Lung (tissue), 9 donors: ENCODE measurements at regions not wholly inside any gene's neighbourhood (a gene's known extent, or its start where the extent isn't known, plus 50 kb on each side); places are given as distances from the start of the nearest gene placed in this dataset.
"Not testable (repeated sequence)": the region's sequence is repeated elsewhere in the genome, so short reads cannot be mapped to it uniquely, and the experiment has no call there.

Experiments
- ATAC-seq: fragments of 200-7000 bp; cut with Tn5 transposase; one replicate; pipeline ENCODE4 v1.9.1; 2020; ENCODE audit warnings: moderate number of reproducible peaks; ENCODE audit not compliant: insufficient read depth, low FRiP score
- DNase-seq, 3 donors: peaks; one replicate each; pipeline ENCODE4 v3.0.0-alpha.2; 2013 to 2017
- H3K27ac ChIP-seq, 2 donors: one replicate each; pipeline ENCODE4 v1.5.1; 2013; ENCODE audit warnings: mild to moderate bottlenecking in 2 of 2, moderate library complexity in 2 of 2, control low read depth in 1 of 2, inconsistent platforms in 1 of 2, low read depth in 1 of 2, low read length in 1 of 2
- H3K27me3 ChIP-seq, 3 donors: one replicate each; pipeline ENCODE4 v1.5.1; 2013; ENCODE audit warnings: low read length in 2 of 3; ENCODE audit not compliant: control insufficient read depth in 3 of 3, insufficient read depth in 3 of 3
- H3K36me3 ChIP-seq, 4 donors: one replicate each; pipeline ENCODE4 v1.5.1; 2013; ENCODE audit warnings: low read length in 4 of 4, mild to moderate bottlenecking in 1 of 4, moderate library complexity in 1 of 4; ENCODE audit not compliant: control insufficient read depth in 4 of 4, insufficient read depth in 4 of 4
- H3K4me1 ChIP-seq, 5 donors: one replicate each; pipeline ENCODE4 v1.5.1; 2013; ENCODE audit warnings: low read length in 5 of 5, mild to moderate bottlenecking in 2 of 5, moderate library complexity in 1 of 5; ENCODE audit not compliant: control insufficient read depth in 5 of 5, insufficient read depth in 5 of 5
- H3K4me3 ChIP-seq: one replicate; pipeline ENCODE4 v1.5.1; 2013; ENCODE audit warnings: mild to moderate bottlenecking, control low read depth, moderate library complexity
- H3K9ac ChIP-seq, 2 donors: one replicate each; pipeline ENCODE4 v1.5.1; 2013; ENCODE audit warnings: low read length in 2 of 2, control low read depth in 1 of 2; ENCODE audit not compliant: insufficient read depth in 1 of 2
- H3K9me3 ChIP-seq, 4 donors: one replicate each; pipeline ENCODE4 v1.5.1; 2013; ENCODE audit warnings: low read length in 3 of 4, mild to moderate bottlenecking in 1 of 4, moderate library complexity in 1 of 4; ENCODE audit not compliant: control insufficient read depth in 4 of 4, insufficient read depth in 3 of 4
- WGBS, 2 donors: extraction: QIAGEN DNeasy Blood & Tissue Kit; methylation state at CpG; one replicate each; pipeline ENCODE4 v1.1.7; 2013; 5-methylcytosine and 5-hydroxymethylcytosine counted together
- donor health status: Bipolar disorder and iron deficiency.
- donor health status: healthy.
- donor health status: DM: yes; HTN: yes; CAD: no.

DNA sequence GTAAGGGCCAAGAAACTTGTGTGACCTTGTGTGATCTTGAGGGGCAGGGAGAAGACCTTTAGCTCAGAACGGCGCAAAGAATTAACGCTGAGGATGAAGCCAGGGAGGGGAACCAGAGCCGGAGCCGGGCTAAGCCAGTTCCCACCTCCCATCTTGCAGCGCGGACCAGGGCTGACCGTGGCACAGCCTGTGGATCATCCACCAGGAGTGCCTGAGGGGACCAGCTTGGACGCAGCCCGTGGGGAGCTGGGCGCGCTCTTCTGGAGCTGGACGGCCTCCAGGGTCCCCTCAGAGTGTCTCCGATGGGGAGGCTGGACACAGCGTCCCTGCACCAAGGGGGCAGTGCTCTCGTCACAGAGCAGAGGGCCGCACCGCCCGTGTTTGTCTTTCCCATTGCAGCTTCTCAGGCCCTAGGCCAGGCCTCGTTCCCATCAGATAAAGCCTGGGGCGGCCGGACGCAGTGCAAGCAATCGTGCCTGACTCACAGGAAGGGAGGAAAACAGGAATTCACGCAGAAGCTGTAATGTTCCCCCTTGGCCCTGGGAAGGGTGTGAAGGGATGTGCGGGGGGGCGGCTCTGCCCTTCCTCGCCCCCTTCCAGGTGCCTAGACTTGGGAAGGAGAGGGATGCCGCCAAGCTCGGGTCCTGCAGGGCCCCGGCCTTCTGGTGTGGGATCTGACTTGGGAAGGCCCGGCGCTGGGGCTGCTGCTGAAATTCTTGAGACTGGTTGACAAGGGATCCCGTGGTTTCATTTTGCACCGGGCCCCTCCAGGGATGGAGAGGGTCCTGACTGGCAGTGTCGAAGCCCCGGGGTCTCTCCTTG is 144.9 kb downstream of the NPIPB11 start:
- not testable (repeated sequence) for H3K9ac ChIP-seq, H3K27me3 ChIP-seq, H3K36me3 ChIP-seq, H3K9me3 ChIP-seq, H3K4me3 ChIP-seq
- WGBS, 2 donors, result 38 to 71% methylated on average over 26 to 32 of the region's 37 CpGs
- ATAC-seq (peak; percentile 53), DNase-seq (peak; percentile 52 to 56 (median 53))
- Histone ChIP-seq H3K4me1 (peaks cover 0 to 33% (median 10%) of the 10 kb centered on the region in 5 donors), H3K27ac (peak overlapping the region; percentile 47 to 96)

DNA sequence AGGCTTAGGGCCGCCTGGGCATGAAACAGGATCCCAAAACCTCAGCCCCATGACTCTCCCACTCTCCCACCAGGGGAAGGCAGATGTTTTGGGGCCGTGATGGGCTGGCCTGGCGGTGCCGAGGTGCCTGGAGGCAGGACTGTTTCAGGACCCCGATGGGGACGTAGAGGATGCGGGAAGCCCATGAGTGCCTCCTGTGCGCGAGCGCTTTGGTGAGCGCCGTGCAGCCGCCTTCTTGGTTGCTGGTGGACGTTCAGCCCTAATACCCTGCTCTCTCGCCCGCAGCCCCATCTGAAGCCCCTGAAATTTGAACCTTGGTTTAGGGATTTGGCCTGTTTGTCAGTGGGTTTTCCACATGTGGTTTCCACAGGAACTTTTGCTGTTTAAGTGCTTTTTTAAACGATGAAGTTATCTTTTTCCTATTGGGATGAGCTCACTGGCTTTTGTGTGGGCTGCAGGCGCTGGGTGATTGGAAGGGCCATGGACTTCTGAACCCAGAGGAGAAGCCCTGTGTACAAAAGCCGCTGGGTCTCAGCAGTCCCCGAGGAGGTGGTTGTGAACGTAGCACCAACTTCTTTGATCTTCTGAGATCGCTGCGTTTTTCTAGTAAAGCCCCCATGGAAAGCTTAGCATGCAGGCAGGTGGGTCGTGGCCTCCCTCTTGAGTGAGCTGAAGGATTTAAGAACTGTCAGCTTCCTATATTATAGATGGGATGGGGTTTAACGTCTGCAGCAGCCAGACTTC is 145.7 kb downstream of the NPIPB11 start:
- Histone ChIP-seq H3K4me1 (peaks cover 0 to 33% (median 10%) of the 10 kb centered on the region in 5 donors), H3K27ac (peak overlapping the region; percentile 45 to 93)
- DNase-seq, result peak in 1 of 3 donors; percentile 31
- not testable (repeated sequence) for ATAC-seq, H3K9me3 ChIP-seq, H3K9ac ChIP-seq, H3K4me3 ChIP-seq, H3K36me3 ChIP-seq, H3K27me3 ChIP-seq
- 83 to 89% methylated on average over 24 to 25 of the region's 25 CpGs for WGBS, 2 donors

DNA sequence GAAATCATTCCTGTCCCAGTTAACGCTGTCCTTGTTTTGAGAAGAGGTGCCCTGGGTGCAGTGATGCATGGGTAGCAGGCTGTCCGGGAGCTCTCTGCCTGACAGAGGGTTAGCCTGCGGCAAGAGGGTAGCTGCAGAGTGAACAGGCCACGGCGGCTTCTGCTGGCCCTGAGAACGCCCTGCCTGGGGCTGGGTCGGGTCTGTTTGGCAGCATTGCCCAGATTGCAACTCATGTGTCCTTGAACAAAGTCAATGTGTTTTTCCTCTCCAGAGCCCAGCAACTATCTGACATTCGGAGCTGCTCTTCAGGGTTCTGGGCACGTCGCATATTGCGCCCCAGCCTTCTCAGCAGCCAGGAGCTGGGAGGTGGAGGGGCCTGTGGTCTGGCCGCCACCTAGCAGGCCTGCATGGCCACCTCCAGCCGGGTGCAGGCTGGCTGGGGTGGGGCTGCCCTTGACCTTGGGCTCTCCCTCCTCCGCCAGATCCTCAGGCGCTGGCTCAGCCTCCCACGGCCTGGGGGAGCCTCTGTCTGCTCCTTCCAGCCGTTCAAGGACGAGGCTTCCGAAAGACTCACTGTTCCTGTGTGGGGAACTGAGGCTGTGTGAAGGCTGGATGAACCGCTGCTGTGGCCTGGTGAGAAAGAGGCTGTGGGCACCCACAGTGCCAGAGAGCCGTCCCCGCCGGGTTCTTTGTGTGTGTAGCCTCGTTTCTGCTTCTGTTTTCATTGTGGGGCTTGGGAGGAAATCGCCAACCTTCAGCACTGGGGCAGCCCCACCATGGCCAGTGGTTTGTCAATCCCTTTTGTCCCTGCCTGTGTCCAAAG is 146.7 kb downstream of the NPIPB11 start:
- Histone ChIP-seq H3K4me1 (peaks cover 0 to 27% (median 9%) of the 10 kb centered on the region in 5 donors), H3K27ac (peak overlapping the region; percentile 63 to 88)
- H3K9me3 ChIP-seq, DNase-seq, ATAC-seq, H3K27me3 ChIP-seq, H3K4me3 ChIP-seq, H3K9ac ChIP-seq, H3K36me3 ChIP-seq: not testable (repeated sequence)
- 79 to 94% methylated on average over 15 to 25 of the region's 25 CpGs for WGBS, 2 donors

DNA sequence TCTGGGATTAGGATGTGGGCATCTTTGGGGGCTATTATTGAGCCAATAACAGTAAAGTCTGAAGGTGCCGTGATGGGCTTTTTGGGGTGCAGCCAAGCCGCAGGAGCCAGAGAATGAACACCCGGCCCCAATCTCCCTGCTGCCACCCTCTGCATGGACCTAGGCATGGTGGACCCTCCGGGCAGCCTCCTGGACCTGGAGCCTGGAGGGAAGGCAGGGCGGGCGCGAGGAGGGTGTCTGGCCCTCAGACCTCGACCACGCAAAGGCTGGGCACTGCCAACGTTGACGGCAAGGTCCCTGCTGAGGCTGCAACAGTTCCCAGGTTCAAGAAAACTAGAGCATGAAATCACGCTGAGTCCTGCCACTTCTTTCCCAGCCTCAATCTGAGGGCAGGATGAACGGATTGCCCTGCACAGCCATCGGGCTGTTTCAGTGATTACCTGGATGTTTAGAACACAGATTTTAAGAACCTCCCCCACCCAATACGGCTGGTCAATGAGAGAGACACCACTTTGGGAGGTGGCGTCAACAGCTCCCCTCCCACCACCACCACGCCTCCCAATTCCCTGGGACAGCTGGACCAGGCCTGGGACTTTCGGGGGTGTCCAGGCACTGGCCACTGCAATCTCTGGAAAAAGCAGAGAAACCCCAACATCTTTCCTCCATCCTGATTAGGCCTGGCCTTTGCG is 147.4 kb downstream of the NPIPB11 start:
- Histone ChIP-seq H3K27ac (peak overlapping the region in 1 of 2 donors; percentile 88), H3K4me1 (peaks cover 0 to 27% (median 7%) of the 10 kb centered on the region in 5 donors)
- WGBS, 2 donors, result 94 to 98% methylated on average over 19 of the region's 19 CpGs
- not testable (repeated sequence) for ATAC-seq, H3K36me3 ChIP-seq, DNase-seq, H3K9me3 ChIP-seq, H3K27me3 ChIP-seq, H3K9ac ChIP-seq, H3K4me3 ChIP-seq

DNA sequence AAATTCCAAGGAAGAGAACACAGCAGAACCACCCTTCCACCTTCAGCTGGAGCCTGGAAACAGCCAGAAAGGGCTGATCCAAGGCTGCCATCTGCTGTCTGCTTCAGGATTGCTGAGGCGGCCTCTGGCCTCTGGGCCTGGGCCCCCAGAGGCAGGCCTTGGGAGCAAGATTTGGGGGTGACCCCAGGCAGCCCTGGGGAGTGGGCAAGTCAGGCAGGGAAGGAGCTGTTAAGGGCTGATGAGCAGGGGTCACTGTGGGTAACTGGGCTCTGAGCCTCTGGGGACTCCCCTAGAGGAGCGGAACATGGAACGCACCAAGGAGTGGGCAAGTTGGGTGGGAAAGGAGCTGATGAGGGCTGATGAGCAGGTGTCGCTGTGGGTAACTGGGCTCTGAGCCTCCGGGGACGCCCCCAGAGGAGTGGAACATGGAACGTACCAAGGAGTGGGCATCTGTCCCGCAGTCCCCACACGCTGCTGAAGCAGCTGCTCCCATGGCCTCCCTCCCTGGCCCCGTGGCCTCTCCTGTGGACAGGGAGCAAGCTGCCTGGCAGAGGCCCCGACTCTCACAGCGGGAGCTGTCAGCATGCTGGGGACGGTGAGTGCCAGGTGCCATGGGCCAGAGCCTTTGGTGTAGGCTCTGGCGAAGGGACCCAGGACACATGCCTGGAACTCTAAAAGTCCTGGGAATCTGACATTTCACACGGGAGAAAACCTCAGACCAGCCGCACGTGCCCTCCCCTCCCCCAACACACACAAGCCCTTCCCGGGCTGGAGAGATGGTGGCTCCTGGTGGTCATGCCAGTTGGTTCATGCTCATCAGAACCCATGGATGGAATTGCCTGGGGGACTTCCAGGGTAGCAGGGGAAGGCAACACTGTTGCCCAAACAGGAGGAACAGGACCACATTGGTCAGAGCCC is 148.8 kb downstream of the NPIPB11 start:
- not testable (repeated sequence) for H3K27me3 ChIP-seq, H3K9me3 ChIP-seq, H3K36me3 ChIP-seq, ATAC-seq, H3K4me3 ChIP-seq, H3K9ac ChIP-seq, H3K27ac ChIP-seq
- WGBS, 2 donors, result 89 to 90% methylated on average over 16 to 17 of the region's 18 CpGs
- peaks cover 0 to 23% (median 5%) of the 10 kb centered on the region in 5 donors for H3K4me1 ChIP-seq
- peak in 1 of 3 donors; percentile 44 for DNase-seq
